Erythroblast (primary cell): ENCODE measurements at regions not wholly inside any gene's neighbourhood (a gene's known extent, or its start where the extent isn't known, plus 50 kb on each side); places are given as distances from the start of the nearest gene placed in this dataset.

Source experiments
- DNase-seq, 2 experiments: peaks; one replicate each; lab custom pipeline; 2025; lab: John Stamatoyannopoulos, UW
- GATA1 ChIP-seq: IDR thresholded peaks from 2 replicates; pipeline ENCODE4 v1.6.1; 2011; ENCODE audit warnings: low read depth, mild to moderate bottlenecking, control low read depth, low read length, moderate library complexity
- POLR2A ChIP-seq: IDR thresholded peaks from 2 replicates; pipeline ENCODE4 v1.6.1; 2011; ENCODE audit warnings: mild to moderate bottlenecking, low read length

DNA sequence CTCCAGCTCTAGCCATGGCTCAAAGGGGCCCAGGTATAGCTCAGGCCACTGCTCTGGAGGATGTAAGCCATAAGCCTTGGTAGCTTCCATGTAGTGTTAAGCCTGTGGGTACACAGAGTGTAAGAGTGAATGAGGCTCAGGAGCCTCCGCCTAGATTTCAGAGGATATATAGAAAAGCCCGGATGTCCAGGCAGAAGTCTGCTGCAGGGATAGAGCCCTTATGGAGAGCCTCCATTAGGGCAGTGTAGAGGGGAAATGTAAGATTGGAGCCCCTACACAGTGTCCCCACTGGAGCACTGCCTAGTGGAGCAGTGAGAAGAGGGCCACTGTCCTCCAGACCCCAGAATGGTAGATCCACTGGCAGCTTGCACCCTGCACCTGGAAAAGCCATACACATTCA is 240.8 kb upstream of the KLF14 start:
- no peak for TF ChIP-seq GATA1
- TF ChIP-seq POLR2A: no peak
- DNase-seq: no peak

DNA sequence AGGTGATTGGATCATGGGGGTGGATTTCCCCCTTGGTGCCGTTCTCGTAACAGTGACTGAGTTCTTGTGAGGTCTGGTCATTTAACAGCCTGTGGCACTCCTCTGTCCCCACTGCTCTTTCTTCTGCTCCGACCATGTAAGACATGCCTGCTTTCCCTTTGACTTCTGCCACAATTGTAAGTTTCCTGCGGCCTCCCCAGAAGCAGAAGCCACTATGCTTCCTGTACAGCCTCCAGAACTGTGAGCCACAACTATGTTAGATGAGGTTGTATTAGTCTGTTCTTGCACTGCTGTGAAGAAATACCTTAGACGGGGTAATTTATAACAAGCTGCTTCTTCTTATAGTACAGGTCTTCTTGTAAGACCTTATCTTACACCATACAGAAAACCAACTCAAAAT is 241.7 kb upstream of the KLF14 start:
- TF ChIP-seq GATA1: no peak
- no peak for TF ChIP-seq POLR2A
- no peak for DNase-seq

DNA sequence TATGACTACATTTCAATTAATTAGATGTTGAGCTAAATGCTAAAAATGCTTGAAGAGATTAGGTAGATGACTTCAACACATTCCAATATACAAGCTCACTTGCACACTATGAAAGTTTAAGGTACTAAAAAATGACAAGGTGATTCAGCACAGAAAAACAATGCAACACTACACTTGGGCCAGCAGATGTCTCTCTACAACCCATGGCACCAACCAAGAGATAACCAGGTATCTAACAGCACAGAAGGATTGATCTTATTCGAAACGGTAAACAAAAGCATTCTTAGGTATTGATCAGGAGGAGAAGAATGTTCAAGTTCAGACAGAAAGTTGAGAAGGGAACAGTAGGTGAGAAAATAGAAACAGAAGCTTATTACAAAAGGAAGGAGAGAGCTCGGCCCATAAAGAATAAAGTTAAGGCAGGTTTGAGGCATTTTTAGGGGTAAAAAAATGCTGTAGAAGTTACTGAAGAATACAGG is 248.2 kb upstream of the KLF14 start:
- peak; percentile 43 to 57 for DNase-seq
- TF ChIP-seq GATA1 (no peak), POLR2A (no peak)

DNA sequence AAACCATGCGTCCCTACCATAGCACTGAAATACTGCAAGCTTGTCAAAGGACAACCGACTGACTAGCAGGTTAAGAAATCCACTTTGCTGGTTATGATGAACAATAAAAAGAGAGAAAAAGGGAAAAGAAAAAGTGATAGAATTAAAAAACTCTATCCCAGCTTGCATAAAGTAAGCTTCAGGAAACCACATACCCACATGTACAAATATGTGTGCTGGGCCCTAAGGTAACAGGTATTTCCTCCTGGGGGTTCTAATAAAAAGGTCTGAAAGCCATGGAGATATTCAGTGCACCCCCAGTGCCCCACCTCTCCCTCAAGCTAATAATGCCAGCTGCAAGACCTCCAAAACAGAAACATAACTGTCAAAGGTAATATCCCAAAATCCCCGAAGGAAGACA is 248.6 kb upstream of the KLF14 start:
- TF ChIP-seq GATA1: no peak
- TF ChIP-seq POLR2A: no peak
- no peak for DNase-seq

GRCh38 chr7:130985361-130985760 is 251.4 kb upstream of the KLF14 start:
- no peak for DNase-seq
- TF ChIP-seq GATA1 (no peak), POLR2A (no peak)

DNA sequence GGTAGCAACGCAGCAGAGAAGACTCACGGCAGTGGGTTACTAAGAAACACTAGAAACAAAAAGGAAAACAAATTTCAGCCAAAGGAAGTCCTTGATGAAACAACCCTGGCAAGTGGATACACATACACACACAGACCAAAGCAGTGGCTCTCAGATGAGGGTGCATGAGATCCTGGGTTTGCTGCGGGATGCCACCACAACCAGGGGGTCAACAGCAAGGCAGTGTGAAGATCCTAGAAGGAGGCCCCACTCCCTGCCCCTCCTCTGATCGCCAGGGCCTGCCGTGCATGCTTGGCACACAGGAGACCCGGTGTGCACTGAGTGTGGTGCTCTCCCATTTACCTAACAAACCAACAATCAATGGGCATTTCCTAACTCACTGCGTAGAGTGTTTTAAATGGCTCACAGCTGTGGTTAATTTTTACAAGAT is 252.3 kb upstream of the KLF14 start:
- TF ChIP-seq GATA1 (no peak), POLR2A (no peak)
- no peak for DNase-seq

DNA sequence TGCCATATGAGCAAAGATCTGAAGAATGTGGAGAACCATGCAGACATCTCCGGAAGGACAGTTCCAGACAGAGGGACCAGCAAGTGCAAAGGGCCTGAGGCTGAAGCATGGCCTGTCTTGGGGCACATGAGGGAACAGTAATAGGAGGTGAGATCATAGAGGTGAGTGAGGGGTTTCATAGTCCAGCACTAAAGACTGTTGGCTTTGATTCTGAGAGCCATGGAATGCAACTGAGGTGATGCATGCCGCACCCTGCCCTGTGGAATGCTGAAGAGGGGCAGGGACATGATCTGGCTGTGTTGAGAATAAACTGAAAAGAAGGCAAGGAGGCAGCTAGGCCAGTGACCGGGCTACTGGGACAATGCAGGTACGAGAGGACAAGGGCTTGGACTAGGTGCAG is 253.1 kb upstream of the KLF14 start:
- TF ChIP-seq POLR2A: no peak
- no peak for TF ChIP-seq GATA1
- no peak for DNase-seq

DNA sequence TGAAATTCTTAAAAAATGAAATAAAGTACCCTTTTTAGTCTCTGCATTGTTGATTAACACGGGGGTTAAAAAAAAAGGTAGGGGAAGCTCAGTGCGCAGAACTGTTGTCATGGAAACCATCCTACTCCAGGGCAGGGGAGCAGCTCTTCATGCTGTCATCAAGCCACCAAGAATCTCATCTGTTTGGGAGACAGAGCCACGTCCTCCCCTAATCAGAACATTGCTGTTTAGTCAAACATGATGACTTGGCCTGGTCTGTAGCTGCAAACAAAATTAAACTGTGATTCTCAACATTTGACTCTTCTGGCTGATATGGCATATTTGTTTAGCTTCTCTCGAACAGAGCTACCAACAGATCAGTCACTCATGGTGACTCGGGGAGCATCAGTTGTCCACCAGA is 254.4 kb upstream of the KLF14 start:
- TF ChIP-seq POLR2A: no peak
- TF ChIP-seq GATA1: no peak
- no peak for DNase-seq

GRCh38 chr7:130989101-130989795 is 255.2 kb upstream of the KLF14 start:
- TF ChIP-seq GATA1 (no peak), POLR2A (no peak)
- DNase-seq: no peak

DNA sequence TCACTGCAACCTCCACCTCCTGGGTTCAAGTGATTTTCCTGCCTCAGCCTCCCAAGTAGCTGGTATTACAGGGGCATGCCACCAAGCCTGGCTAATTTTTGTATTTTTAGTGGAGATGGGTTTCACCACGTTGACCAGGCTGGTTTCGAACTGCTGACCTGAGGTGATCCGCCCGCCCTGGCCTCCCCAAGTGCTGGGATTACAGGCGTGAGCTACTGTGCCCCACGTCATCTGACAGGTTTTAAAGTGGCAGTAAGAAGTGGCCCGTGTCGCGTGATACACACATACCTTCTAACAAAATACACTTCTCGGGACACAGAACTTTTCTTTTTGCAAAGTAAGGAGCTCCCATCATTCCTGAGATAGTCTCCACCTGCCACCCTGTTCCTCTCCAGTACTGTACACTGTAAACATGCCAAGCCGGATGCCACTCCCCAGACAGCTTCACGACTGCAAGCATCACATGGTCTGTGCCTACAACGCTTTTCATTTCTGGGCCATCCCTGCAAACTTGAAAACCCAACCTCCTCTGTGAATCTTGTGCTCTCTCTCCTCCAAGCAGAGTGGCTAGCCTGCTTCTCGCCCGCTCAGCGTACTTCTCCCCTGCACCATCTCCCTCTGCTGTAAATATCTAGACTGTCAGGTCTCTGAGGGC is 256.3 kb upstream of the KLF14 start:
- TF ChIP-seq GATA1 (no peak), POLR2A (no peak)
- DNase-seq: no peak

DNA sequence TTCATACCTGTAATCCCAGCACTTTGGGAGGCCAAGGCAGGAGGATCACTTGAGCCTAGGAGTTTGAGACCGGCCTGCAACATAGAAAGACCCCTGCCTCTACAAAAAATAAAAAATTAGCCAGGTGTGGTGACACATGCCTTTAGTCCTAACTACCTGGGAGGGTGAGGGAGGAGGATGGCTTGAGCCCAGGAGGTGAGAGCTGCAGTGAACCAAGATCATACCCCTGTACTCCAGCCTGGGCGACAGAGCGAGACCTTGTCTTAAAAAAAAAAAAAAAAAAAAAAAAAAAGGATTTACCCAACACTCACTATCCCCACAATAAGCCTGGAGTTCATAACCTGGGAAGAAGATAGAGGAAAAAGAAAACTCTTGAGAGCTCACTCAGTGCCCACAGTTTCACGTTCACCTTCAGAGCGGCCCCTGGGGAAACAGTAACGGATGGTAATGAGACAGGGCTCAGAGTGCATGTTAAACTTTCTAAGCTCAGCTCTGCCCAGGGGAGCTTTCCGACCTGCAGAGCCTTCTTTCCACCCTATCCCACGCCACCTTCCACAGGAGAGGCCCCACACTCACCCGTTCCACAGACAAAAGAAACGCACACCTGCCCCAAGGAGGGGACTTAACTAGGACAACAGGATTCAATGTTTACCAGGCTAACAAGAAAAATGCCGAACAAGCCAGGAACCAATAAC is 259.8 kb upstream of the KLF14 start:
- TF ChIP-seq GATA1 (no peak), POLR2A (no peak)
- no peak for DNase-seq

GRCh38 chr7:130994378-130995115 is 260.5 kb upstream of the KLF14 start:
- no peak for TF ChIP-seq GATA1
- no peak for TF ChIP-seq POLR2A
- no peak for DNase-seq

- TF ChIP-seq POLR2A (no peak), GATA1 (no peak)
- no peak for DNase-seq
These were observed 261.5 kb upstream of the KLF14 start for GRCh38 chr7:130995252-130996081.
